ENCODE measurements at regions not wholly inside any gene's neighbourhood (a gene's known extent, or its start where the extent isn't known, plus 50 kb on each side); places are given as distances from the start of the nearest gene placed in this dataset.

- TF ChIP-seq CTCF (IDR thresholded peaks at IDR 0.05; ENCODE audit: insufficient read depth, low read length): no peak
- no peak for TF ChIP-seq POLR2AphosphoS5 (IDR thresholded peaks at IDR 0.05; ENCODE audit: low read depth)
- no peak for TF ChIP-seq GABPA (IDR thresholded peaks at IDR 0.05; ENCODE audit: low read depth)
- no peak for TF ChIP-seq REST (IDR thresholded peaks at IDR 0.05; ENCODE audit: insufficient replicate concordance, low read depth)
Measured at GRCh38 chr5:158195416-158196210, 336.7 kb upstream of the CLINT1 start.

Data from HL-60 (cell line).